GM18873 (cell line): ENCODE measurements at regions not wholly inside any gene's neighbourhood (a gene's known extent, or its start where the extent isn't known, plus 50 kb on each side); places are given as distances from the start of the nearest gene placed in this dataset.
"Not testable (repeated sequence)": the region's sequence is repeated elsewhere in the genome, so short reads cannot be mapped to it uniquely, and the experiment has no call there.

Experiments
- ATAC-seq: cut with Tn5 transposase; IDR thresholded peaks from one replicate; pipeline ENCODE4 v1.9.1; 2021; ENCODE audit warnings: mild to moderate bottlenecking, moderate library complexity, moderate number of reproducible peaks; ENCODE audit not compliant: unreplicated experiment, low FRiP score

GRCh38 chr1:193940176-193940575 is 753.8 kb upstream of the B3GALT2 start:
- no peak for ATAC-seq

GRCh38 chr1:193939585-193939984 is 753.2 kb upstream of the B3GALT2 start:
- ATAC-seq: no peak

GRCh38 chr1:193937308-193937707 is 750.9 kb upstream of the B3GALT2 start:
- no peak for ATAC-seq

DNA sequence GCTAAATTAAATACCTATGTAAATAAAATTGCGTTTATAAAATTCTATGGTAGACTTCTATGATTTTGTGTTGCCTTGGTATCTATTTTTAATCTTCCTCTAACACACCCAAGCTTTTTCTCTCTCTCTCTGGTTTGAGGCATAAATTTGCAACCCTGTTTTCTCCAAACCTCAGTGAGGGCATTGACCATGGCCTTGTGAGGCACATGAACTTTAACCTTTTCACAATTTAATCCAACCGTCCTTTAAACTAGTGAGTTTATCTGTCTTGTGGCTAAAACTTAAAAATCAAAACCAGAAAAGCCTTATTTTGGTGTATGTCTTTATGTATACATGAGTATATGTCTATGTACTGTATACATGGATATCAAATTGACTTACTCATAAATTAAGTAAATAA is 746.6 kb upstream of the B3GALT2 start:
- ATAC-seq: no peak

DNA sequence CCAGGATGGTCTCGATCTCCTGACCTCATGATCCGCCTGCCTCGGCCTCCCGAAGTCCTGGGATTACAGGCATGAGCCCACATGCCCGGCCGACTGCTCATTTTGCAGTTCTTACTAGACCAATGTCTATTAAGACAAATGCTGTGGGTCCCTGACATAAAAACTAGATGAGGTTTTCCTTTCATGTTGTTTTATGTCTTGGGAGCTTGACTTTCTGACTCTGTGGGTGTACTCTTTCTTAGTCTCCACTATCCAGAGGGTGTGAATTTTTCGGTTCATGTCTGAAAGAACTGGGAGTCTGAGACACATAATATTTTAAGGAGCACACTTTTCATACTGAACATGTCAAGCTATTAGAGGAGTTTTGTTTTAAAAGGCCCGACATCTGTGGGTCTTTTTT is 744.9 kb upstream of the B3GALT2 start:
- no peak for ATAC-seq

DNA sequence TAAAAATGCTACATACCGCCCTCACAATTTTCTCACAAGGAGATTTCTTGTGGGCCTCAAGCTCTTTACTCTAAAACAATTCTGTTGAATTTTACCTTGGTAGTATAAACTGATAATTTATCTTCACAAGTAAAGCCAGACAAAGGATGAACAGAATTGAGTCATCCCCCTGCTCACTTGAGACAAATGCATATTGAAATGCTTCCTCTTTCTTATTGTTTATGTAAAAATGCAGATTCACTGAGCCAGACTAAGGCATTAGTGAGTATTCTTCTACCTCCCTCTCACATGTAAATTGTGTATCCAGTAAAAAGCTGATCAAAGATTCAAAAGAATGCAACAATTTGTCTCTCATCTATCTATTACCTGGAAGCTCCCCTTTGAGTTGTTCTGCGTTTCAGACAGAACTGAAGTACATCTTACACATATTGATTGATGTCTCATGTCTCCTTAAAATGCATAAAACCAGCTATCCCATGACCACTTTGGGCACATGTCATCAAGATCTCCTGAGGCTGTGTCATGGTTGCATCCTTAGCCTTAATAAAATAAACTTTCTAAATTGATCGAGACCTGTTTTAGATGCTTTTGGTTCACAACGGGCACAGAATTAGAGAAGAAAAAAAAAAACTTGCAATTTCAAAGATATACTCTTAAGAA is 743.1 kb upstream of the B3GALT2 start:
- ATAC-seq: no peak

- ATAC-seq: no peak
Observed at GRCh38 chr1:193927550-193927949, 741.1 kb upstream of the B3GALT2 start.

DNA sequence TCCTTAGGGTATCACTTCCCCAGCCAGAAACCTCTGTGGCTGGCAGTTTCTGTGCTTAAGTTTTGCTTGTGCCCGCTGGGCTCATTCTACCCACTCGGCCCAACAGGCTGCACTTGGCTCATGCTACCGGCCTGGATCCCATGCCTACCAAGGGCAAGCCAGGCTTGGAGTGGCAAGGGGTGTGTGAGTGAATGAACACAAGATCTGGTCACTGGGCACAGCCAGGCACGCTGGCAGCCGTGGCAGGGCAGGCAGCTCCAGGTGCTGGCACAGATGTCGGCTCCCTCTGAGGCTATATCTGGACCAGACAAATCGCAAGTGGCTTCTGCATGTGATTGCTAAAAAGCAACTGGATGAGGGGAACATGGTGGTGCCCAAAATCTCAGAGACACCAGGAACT is 740.5 kb upstream of the B3GALT2 start:
- no peak for ATAC-seq

DNA sequence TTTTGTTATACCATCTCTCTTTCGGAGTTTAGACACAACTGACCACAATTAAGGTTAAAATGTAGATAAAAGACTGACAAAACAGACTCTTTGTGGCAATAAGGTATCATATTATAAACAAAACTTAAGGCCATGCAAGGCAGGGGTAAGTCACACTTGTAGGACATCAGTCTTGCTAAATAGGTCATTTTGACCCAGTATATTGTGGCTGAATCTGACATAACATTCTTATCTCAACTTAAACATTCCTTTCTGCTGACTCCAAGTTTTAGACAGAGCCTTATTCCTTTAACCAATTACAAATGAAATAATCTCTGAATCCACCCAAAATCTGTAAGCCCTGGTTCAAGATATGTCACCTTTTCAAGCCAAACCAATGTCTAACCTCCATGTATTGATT is 733.4 kb upstream of the B3GALT2 start:
- no peak for ATAC-seq

DNA sequence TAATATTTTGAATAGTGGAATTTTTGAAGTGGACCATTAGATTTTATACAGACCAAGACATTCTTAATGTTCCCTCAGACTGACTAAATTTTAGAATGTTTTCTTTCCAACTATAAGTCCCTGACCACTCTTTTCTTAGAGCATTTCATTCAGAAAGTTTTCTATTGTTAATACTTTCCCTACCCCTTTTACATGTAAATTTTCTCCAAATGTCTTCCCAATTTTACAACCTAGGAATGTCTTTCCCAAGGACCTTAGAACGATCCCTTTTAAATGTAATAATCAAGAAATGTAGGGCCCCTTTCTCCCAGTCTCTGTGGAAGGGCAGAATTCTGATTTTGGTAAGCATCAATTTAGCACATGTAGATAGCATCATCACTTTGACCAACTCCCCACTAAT is 730.0 kb upstream of the B3GALT2 start:
- ATAC-seq: no peak

- no peak for ATAC-seq
Observed at GRCh38 chr1:193914871-193915270, 728.5 kb upstream of the B3GALT2 start.

GRCh38 chr1:193909406-193910082 is 723.1 kb upstream of the B3GALT2 start:
- ATAC-seq: no peak

DNA sequence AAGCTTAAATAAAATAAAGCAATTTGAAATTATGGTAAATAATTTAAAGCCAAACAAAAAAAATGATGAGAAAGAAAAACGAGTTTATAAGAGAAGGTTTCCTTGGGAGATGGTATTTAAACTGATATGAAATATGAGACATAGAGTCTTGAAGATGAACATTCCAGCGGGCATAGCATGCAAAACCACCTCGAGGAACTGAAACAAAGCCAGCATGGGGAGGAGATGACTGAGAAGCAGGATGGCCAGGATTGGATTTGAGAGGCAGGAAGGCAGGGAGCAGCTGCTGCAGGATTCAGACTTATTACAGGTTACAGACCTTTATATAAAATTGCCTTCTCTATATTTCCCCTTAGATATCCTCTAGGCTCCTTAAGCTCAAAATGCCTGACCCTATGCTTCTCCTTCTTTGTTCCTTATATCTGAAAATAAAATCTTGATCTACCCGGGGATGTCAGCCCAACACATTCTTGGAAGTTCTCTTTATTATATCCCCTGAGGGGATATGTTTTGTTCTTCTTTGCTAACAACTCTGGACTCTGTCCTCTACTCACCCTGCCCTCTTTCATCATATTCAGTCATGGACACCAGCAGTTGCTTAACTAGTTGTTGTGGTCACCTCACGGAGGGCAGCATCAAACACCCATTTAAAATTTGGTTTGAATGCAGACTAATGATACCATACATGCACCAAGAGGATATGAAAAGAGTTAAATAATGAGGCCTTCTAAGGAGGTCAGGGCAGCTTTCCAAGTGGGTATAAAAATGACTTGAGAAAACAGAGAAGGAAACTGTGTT is 719.1 kb upstream of the B3GALT2 start:
- ATAC-seq: no peak

DNA sequence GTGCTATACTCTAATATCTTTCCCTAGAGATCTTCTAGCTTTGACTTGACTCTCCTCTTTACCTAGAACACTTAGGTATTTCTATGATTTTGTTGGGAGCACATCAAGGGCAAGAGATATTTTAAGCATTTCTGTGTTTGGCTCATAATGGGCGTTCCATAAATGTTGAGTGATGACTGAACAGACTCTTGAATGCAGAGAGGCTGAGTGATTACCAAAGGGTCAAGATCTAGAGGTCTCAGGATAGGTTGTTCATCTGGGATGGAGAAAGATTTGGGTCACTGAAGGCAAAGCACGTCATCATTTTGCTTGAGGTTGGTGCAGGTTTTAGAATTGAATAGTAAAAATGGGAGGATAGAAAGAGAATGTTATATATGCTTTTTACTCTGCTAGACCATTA is 705.4 kb upstream of the B3GALT2 start:
- no peak for ATAC-seq

GRCh38 chr1:193890935-193891334 is 704.5 kb upstream of the B3GALT2 start:
- ATAC-seq: no peak

GRCh38 chr1:193884848-193885558 is 698.6 kb upstream of the B3GALT2 start:
- no peak for ATAC-seq

DNA sequence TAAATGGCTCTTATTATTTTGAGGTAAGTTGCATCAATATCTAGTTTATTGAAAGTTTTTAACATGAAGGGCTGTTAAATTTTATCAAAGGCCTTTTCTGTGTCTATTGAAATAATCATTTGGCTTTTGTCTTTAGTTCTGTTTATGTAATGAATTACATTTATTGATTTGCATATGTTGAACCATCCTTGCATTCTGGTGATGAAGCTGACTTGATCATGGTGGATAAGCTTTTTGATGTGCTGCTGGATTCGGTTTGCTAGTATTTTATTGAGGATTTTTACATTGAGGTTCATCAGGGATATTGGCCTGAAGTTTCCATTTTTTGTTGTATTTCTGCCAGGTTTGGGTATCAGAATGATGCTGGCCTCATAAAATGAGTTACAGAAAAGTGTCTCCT is 691.5 kb upstream of the B3GALT2 start:
- not testable (repeated sequence) for ATAC-seq

DNA sequence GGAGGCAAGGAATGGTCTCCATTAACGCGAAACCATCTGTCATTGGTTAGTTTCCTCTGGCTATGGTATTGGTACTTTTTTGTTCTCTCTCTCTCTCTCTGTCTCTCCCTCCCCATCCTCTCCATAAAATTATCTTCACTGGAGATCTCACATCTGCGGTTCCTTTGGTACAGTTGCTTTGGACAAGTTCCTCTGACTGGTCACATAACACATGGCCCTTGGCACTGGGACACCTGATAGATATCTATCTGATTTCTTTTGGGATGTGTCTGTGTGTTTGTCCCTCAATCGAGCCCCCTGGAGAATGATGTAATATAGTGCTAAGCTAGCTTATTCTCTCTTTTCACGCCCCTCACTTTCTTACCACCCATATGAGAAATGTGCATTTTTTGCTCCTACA is 682.0 kb upstream of the B3GALT2 start:
- ATAC-seq: no peak

- no peak for ATAC-seq
Observed at GRCh38 chr1:193856261-193856660, 669.8 kb upstream of the B3GALT2 start.

DNA sequence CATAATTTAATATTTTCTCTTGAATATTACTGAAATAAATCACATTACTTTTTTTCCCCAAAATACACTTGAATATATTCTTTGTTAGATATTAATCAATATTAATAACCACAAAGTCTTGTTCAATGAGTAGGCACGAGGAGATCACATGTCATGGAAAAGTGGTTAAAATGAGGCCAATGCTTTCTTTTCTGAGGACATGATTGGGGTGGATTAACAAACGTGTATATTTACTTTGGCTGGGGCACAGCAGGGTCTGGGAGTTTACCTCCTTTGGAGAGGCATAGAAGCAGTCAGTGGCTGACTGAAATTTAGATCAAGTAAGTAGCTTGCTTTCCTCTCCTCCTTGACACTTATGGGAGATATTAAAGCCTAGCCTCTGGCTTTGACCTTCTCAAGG is 664.3 kb upstream of the B3GALT2 start:
- no peak for ATAC-seq
